Fibroblast of skin of abdomen (primary cell): ENCODE measurements at regions not wholly inside any gene's neighbourhood (a gene's known extent, or its start where the extent isn't known, plus 50 kb on each side); places are given as distances from the start of the nearest gene placed in this dataset.

Experiments used
- DNase-seq: peaks from one replicate; pipeline ENCODE4 v3.0.0-alpha.2; 2013

DNA sequence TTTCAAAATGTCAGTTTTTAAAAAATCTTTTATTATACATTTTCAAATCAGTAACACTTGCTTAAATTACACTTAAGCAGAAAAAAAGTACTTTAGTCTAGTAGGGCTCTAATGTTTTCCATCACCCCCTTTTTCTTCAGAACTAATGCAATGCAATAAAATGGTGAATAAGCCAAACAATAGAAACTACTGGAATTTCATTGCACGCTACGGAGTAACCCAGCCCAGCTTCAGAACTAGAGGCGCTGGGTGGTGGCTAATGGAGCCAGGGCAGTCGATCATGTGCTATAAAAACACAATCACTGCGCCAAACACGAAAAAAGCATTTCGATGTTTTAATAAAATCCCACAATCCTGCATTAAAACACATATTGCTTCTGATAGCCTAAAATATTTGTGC, 59.9 kb upstream of the ODAD2 start:
- DNase-seq, result no peak

DNA sequence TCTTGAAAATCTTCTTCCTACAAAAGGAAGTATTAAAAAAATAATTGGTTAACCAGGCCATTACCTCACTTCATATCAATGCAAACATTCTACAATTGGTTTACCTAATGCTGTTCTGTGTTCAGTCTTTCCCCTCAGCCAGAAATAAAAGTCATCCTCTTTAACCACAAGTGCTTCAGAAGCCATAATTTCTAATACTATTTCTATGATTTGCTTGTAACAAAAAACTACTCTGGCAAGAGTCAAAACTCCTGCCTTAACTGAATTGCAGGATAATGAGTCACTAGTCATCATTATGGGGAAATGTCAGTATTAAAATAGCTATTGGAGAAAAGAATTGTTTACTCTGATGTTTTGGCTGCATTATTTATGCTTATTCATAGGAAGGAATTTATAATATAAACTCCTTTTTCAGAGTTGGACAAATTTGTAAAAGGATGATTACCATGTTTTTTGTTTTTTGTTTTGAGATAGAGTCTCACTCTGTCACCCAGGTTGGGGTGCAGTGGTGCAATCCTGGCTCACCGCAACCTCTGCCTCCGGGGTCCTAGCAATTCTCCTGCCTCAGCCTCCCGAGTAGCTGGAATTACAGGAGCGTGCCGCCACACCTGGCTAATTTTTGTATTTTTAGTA, 55.5 kb upstream of the ODAD2 start:
- peak; percentile 96 for DNase-seq

DNA sequence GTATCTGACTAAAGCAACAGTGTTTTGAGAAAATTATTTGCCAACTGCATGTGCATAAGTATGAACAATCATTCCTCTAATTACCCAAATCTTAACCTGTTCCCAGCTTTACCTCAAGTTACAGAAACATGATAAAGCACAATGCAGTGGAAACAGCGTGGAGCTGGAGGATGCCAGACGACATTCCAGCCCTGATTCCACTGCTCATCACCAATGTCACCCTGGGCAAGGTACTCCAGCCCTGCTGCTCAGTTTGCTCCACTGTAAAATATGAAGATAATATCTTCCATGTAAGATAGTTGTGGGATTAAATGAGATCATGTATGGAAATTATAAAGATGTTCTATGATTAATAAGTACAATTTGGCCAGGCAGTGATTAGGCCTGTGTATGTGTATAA, 50.4 kb upstream of the ODAD2 start:
- DNase-seq, result no peak
